Activated CD8-positive, alpha-beta memory T cell treated with anti-CD3 and anti-CD28 coated beads, Interleukin-2, amount 50 U/mL, for 1 hour (primary cell): ENCODE measurements at regions not wholly inside any gene's neighbourhood (a gene's known extent, or its start where the extent isn't known, plus 50 kb on each side); places are given as distances from the start of the nearest gene placed in this dataset.
"Not testable (repeated sequence)": the region's sequence is repeated elsewhere in the genome, so short reads cannot be mapped to it uniquely, and the experiment has no call there.

Experiments
- DNase-seq: peaks from one replicate; pipeline ENCODE4 v3.0.0-alpha.2; 2020; ENCODE audit errors: extremely low read depth

DNA sequence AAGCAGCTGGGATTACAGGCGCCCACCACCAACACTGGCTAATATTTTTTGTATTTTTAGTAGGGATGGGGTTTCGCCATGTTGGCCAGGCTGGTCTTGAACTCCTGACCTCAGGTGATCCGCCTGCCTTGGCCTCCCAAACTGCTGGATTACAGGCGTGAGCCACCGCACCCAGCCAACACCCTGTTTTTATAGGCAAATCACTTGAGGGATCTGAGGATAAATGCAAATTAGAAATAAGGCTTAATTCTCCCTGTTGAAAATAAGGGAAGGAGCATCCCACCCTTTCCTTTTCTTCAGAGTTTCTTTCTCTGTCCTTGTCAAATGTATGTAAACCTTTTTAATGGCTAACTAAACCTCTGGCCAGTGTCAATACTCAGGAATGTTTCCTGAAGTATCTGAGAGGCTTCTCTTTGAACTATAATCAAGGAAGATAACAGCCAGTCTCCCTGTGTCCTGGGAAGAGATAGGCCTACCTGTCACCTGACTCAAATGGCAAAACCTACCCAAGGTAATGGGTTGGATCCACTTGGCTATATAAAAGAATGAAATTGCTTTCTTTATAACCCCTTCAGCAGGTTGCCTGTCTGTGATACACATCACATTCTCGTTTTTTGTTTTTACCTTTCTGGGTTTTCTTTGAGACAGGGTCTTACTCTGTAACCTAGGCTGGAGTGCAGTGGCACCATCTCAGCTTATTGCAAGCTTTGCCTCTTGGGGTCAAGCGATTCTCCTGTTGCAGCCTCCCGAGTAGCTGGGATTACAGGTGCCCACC lies 64.5 kb upstream of the TNFAIP3 start:
- no peak for DNase-seq

DNA sequence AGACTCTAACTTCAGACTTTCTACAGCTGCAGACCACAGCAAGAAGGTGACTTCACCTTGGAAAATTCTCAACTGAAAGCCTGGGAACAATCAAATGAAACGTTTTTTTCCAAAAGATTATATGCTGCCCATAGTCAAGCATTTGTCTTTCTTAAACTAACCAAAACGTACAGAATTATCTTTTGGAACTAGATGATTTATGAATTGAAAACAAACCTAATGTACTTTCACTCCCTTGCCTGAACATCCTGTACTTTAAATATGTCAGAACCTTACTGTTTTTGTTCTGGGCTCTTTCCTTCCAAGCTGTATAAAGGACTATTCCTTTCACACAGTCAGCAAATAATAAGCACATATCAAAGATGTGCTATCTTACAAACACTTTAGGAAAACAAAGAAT lies 62.4 kb upstream of the TNFAIP3 start:
- DNase-seq = no peak

DNA sequence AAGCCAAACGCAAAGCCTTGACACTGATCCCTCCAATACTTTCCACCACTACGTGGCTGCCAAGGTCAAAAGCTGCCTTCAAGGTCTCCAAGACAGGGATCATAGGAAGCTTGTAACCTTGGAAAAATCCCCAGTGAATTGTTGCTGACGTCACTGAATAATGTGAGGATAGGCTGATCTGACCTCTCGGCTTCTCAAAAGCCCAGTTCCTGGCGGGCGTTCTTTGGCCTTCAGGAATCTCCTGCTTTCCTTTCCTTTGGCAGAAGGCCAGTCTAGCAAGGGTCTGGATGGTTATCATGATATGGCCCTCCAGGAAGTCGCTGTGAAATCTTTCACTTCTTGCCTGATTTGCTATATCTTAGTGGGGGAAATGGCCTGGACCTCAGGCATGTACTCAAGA lies 61.4 kb upstream of the TNFAIP3 start:
- DNase-seq = no peak

DNA sequence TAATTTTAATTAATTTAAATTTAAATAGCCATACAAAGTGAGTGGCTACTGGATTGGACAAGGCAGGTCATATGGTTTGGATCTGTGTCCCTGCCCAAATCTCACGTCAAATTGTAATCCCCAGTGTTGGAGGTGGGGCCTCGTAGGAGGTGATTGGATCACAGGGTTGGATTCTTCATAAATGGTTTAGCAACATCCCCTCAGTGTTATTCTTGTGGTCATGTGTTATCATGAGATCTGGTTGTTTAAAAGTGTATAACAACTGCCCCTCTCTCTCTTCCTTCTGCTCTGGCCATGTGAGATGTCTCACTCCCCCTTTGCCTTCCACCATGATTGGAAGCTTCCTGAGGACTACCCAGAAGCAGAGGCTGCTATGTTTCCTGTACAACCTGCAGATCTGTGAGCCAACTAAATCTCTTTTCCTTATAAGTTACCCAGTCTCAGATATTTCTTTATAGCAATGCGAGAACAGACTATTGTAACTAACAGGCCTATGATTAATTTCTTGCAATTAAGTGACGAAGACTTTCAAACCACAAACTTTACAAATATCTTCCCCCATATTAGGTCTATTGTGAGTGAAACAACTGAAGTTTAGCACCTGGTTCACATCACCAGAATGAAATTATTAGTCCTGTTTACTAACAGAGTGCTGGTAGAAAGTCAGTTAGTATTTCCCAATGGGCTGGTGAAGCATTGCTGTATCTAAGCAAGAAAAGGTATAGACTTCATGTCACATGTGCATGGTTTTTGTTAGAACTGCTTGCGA lies 60.0 kb upstream of the TNFAIP3 start:
- DNase-seq = no peak

DNA sequence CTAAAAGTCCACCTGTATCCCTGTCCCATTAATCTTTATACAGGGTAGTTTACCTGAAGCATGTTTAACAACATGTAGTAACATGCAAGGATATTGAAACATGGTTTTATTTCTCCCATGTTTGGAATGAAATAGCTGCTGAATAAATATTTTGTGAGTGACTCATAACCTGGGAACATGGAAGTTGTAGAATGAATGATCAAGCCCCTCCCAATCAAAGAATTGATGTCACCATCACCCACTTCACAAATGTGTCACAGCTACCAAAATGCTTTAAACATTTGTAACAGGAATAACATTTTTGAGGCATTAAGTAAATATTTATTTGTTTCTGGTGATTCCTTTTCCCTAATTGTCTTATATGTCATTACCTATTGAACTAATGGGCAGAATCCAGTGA lies 58.9 kb upstream of the TNFAIP3 start:
- no peak for DNase-seq

DNA sequence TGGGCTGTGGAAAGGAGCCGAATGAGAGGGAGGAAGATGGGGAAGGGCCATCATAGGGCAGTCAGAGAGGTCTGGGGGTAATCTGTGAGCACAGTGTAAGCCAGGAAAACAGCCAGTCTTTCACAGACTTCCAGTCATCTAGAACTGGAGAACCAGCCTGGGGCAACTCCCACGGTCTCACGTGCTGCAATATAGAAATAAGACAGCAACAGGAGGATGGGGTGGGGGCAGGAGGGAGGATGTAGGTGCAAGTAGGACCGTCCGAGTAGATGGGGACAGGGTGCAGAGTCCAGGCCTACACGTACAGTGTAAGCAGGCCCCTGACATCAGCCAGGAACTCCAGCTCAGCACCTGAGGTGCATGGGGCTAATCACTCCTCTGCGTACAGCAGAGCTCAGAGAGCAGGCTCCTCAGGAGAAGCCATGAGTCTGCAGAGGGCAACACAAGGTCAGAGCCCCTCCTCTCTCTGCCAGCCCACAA lies 58.2 kb upstream of the TNFAIP3 start:
- DNase-seq = no peak

DNA sequence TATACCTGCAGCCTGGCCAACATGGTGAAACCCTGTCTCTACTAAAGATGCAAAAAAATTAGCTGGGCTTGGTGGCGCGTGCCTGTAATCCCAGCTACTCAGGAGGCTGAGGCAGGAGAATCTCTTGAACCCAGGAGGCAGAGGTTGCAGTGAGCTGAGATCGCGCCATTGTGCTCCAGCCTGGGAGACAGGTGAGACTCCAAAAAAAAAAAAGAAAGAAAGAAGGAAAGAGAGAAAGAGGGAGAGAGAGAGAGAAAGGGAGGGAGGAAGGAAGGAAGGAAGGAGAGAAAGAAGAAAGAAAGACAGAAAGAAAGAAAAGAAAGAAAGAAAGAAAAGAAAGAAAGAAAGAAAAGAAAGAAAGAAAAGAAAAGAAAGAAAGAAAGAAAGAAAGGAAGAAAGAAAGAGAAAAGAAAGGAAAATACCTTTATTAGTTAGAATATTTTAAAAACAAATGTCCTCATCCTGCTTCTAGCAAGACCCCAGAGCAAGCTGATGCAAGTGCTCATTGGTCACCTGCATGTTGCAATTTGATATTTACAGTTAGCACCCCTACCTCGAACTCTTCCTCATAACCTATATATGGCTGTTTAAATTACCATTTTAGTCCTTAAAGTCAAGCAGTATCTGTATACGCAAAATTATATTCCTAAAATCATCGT lies 57.0 kb upstream of the TNFAIP3 start:
- not testable (repeated sequence) for DNase-seq

DNA sequence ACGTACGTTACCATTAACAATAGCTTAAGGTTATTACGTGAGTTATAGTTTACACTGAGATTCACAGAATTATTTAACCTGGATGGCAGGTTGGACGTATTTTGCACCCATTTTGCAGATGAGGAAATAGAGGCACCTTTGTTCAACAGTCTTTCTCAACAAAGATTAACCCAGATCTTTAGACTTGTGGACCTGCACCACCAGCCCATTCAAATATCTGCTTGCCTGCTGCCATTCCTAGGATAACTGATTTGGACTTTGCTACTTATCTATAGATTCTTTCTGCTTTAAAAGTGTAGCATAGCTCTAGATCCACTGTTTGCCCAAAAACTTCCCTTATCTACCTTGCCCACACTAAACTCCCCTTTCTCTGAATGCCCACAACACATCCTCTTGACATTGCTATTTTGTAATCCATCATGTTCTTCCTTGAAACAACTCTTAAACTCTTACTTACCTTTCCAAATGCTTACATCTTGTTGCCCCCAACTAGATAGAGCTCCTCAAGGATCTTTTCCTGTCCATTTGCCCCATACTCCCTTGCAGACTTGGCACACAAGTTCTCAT lies 56.4 kb upstream of the TNFAIP3 start:
- no peak for DNase-seq

DNA sequence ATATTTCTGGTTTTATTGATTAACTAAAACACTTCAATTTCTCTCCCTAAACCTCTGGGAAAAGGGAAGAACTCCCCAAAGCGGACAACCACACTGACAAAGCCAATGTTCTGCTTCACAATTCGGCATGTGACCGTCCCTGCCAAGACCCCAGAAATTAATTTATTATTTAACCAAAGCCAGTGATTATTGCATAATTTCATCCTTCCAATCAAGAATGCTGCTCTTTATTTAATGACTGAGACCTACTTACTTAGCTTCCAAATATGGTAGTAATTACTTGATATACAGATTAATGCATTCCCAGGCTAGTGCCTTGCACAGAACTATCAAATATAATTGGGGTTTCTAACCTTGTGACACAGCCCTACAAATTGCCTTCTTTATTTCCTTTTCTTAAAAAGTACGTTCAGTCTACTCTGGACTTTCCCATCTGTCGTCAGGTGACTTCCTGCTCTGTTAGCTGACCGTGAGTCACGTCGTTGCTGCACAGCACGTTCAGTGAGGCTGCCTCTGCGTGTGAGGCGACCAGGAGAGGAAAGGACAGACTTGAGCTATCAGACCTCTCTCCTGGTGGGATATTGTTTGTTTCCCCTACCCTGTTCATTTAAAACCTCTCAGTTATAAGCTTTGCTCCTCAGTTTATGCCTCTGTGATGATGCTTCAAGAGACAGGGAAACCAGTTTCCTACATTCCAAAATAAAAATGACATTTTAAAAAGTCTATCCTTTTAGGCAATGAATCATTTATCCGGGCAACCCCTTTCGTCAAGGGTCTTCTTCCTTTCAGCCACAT lies 55.7 kb upstream of the TNFAIP3 start:
- DNase-seq = peak; percentile 74

DNA sequence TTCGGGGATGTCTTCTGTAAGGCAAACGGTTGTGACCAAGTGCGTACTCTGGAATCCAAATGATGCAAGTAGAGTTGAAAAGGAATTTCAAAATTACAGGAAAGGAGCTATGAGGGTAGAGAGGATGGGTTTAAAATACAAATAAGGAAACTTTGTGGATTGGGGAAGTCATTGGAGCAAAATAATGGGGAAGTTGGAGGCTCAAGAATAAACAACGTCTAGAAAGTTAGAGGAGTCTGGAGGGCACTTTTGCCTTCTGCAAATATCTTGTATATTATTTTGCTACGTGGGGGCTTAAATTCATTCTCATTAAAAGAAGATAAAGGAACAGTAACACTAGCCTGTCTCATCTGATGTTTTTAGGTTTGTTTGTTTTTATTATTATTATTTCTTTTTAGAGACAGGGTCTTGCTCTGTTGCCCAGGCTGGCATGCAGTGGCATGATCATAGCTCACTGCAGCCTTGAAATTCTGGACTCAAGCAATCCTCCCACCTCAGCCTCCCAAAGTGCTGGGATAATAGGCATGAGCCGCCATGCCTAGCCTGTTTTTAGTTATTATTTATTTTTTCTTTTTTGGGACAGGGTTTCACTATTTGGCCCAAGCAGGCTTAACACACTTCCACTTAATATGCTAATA lies 55.0 kb upstream of the TNFAIP3 start:
- no peak for DNase-seq

DNA sequence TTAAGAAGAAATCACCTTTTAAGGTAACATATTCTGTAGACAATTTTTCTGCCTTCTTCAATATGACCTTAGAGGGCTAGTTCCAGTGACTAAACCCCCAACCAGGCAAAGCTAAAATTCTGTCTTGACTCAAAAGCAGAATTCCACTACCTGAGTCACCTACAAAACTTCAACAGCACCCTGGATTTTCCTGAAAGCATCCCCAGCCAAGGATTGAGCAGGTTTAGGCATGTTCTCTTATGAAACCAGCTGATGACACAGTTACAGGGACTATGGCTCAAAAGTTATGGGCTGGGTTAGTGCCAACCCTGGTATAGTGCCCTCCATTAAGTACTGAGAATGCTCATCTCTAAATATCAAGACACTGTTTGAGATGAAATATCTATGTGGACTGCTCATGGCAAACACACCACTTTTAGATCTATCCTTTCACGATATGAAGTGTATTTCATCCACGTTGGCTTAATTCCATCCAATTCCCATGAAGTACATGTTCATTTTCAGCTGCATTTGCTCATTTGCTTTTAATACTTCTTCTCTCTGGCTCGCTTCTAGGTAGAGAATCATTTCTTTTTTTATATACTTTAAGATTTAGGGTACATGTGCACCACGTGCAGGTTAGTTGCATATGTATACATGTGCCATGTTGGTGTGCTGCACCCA lies 53.6 kb upstream of the TNFAIP3 start:
- no peak for DNase-seq

DNA sequence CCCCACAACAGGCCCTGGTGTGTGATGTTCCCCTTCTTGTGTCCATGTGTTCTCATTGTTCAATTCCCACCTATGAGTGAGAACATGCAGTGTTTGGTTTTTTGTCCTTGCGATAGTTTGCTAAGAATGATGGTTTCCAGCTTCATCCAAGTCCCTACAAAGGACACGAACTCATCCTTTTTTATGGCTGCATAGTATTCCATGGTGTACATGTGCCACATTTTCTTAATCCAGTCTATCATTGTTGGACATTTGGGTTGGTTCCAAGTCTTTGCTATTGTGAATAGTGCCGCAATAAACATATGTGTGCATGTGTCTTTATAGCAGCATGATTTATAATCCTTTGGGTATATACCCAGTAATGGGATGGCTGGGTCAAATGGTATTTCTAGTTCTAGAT lies 53.0 kb upstream of the TNFAIP3 start:
- not testable (repeated sequence) for DNase-seq

DNA sequence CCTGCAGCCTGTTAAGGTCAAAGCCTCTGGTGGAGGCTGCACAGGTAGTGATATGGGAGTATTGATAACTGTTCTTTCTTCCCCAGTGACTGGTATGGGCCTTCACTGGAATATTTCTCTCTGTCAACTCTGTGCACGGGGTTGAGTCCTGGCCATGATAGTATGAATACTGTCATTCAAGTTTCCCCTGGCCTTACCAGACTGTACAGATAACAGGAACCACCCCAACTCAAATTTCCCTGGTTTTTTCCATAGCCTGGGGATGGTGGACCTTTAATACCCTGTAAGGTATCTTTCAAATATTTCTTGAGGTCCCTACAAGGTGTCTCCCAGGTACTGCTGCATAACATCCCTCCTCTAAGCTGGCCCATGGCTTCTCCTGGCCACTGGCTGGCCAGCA lies 51.4 kb upstream of the TNFAIP3 start:
- no peak for DNase-seq

DNA sequence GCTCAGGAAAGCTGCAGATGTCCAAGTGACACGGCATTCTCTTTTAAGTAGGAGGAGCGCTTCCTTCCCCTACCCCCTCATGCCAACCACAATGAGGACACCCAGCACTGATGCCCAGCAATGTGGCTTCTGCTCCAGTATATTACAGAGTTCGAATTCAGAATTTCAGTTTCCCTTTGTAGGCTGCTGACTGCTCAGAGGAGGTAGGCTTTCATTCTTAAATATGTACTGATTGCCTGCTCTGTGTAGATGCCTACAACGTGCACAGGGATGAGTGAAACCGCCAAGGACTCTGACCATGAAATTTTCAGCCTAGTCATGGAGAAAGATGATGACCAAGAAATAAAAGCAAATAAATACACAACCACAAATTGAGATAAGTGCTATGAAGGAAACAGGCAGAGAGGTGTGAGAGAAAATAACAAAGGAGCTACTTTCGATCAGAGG lies 50.9 kb upstream of the TNFAIP3 start:
- DNase-seq = no peak

DNA sequence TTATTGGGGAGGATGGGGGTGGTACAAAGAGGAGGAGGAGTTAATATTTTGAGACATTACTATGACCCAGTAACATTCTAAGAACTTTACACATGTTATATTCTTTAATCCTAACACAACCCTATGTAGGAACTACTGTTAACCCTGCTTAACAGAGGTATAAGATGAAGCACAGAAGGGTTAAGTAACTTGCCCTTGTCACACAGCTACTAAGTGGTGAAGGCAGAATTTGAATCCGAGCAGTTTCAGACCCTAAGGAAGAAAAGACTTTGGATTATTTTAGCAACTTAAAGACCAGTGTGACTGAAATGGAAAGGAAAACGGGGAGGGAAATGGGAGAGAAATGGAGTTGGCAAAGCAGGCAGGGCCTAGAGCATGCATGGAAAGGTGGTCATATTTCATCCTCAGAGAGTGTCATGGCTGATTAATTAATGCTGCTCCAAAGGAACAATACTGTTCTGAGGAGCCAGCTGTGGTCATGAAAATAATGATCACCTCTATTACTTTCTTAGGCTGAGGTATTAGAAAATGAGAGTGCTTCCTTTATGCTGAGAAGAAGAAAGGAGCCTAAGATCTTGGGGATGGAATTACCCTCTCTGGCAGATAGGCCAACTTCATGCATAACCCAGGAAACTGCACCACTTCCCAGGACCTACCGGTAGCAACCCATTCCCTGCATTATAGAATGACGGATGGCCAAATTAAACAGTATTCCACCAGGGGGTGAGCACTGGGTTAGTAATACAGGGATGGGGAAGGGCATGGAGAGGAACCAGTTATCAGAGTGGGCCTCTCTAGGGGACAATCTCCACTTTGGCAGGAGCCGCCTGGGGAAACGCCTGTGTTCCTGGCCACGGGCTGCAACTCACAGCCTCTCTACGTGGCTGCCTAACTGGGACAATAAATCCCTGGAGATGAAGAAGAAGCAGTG lies 50.1 kb upstream of the TNFAIP3 start:
- DNase-seq = no peak
